ENCODE measurements at regions not wholly inside any gene's neighbourhood (a gene's known extent, or its start where the extent isn't known, plus 50 kb on each side); places are given as distances from the start of the nearest gene placed in this dataset.

GRCh38 chr7:31455844-31456243 lies 58.0 kb upstream of the ITPRID1 start:
- no peak for DNase-seq (ENCODE audit: low read depth, low spot score)

GRCh38 chr7:31456646-31457368 lies 57.1 kb upstream of the ITPRID1 start:
- DNase-seq (ENCODE audit: low read depth, low spot score), result no peak

GRCh38 chr7:31457551-31457950 lies 56.3 kb upstream of the ITPRID1 start:
- no peak for DNase-seq (ENCODE audit: low read depth, low spot score)

GRCh38 chr7:31458203-31458602 lies 55.7 kb upstream of the ITPRID1 start:
- no peak for DNase-seq (ENCODE audit: low read depth, low spot score)

- DNase-seq (ENCODE audit: low read depth, low spot score), result no peak
These were observed 51.3 kb upstream of the ITPRID1 start for GRCh38 chr7:31462636-31463035.
